ENCODE measurements at regions not wholly inside any gene's neighbourhood (a gene's known extent, or its start where the extent isn't known, plus 50 kb on each side); places are given as distances from the start of the nearest gene placed in this dataset.

- no peak for DNase-seq (ENCODE audit: low read depth, low spot score)
These were observed 1169.6 kb downstream of the EFNB2 start for GRCh38 chr13:105365831-105366230.

- DNase-seq (ENCODE audit: low read depth, low spot score) = no peak
These were observed 1170.4 kb downstream of the EFNB2 start for GRCh38 chr13:105365021-105365550.

- DNase-seq (ENCODE audit: low read depth, low spot score) = no peak
These were observed 1171.3 kb downstream of the EFNB2 start for GRCh38 chr13:105364191-105364590.

- DNase-seq (ENCODE audit: low read depth, low spot score) = no peak
These were observed 1171.9 kb downstream of the EFNB2 start for GRCh38 chr13:105363261-105364190.

GRCh38 chr13:105353654-105354053 lies 1181.8 kb downstream of the EFNB2 start:
- DNase-seq (ENCODE audit: low read depth, low spot score) = no peak

- no peak for DNase-seq (ENCODE audit: low read depth, low spot score)
These were observed 1186.3 kb downstream of the EFNB2 start for GRCh38 chr13:105349082-105349723.

GRCh38 chr13:105346141-105346775 lies 1189.2 kb downstream of the EFNB2 start:
- DNase-seq (ENCODE audit: low read depth, low spot score) = no peak

- no peak for DNase-seq (ENCODE audit: low read depth, low spot score)
These were observed 1189.7 kb downstream of the EFNB2 start for GRCh38 chr13:105345730-105346129.

GRCh38 chr13:105345131-105345530 lies 1190.3 kb downstream of the EFNB2 start:
- no peak for DNase-seq (ENCODE audit: low read depth, low spot score)

GRCh38 chr13:105343134-105343806 lies 1192.2 kb downstream of the EFNB2 start:
- DNase-seq (ENCODE audit: low read depth, low spot score) = no peak

- no peak for DNase-seq (ENCODE audit: low read depth, low spot score)
These were observed 1193.1 kb downstream of the EFNB2 start for GRCh38 chr13:105342281-105342820.

- DNase-seq (ENCODE audit: low read depth, low spot score) = no peak
These were observed 1193.7 kb downstream of the EFNB2 start for GRCh38 chr13:105341758-105342157.

- DNase-seq (ENCODE audit: low read depth, low spot score) = no peak
These were observed 1194.2 kb downstream of the EFNB2 start for GRCh38 chr13:105341256-105341655.

- DNase-seq (ENCODE audit: low read depth, low spot score) = peak; percentile 4
These were observed 1195.3 kb downstream of the EFNB2 start for GRCh38 chr13:105340061-105340606.

GRCh38 chr13:105338773-105339172 lies 1196.7 kb downstream of the EFNB2 start:
- DNase-seq (ENCODE audit: low read depth, low spot score) = no peak

- DNase-seq (ENCODE audit: low read depth, low spot score) = no peak
These were observed 1197.5 kb downstream of the EFNB2 start for GRCh38 chr13:105338006-105338405.

- DNase-seq (ENCODE audit: low read depth, low spot score) = no peak
These were observed 1198.5 kb downstream of the EFNB2 start for GRCh38 chr13:105336706-105337576.

GRCh38 chr13:105334211-105334610 lies 1201.3 kb downstream of the EFNB2 start:
- no peak for DNase-seq (ENCODE audit: low read depth, low spot score)

- no peak for DNase-seq (ENCODE audit: low read depth, low spot score)
These were observed 1202.0 kb downstream of the EFNB2 start for GRCh38 chr13:105333416-105333815.

- no peak for DNase-seq (ENCODE audit: low read depth, low spot score)
These were observed 1206.1 kb downstream of the EFNB2 start for GRCh38 chr13:105329359-105329758.

Measured in ELF-1 (cell line).